CD4-positive, alpha-beta T cell (primary cell): ENCODE measurements at regions not wholly inside any gene's neighbourhood (a gene's known extent, or its start where the extent isn't known, plus 50 kb on each side); places are given as distances from the start of the nearest gene placed in this dataset.

ENCODE experiments used
- ATAC-seq: fragments of 200-7000 bp; cut with Tn5 transposase; one replicate; pipeline ENCODE4 v1.10.0; 2022; ENCODE audit warnings: mild to moderate bottlenecking; ENCODE audit not compliant: poor library complexity
- CTCF ChIA-PET: fragments of 350-600 bp; sonication (Branson Sonifier 250); formaldehyde crosslinking; loops from one replicate; lab custom pipeline; 2021; ENCODE audit warnings: antibody characterized with exemption, inconsistent platforms; lab: Charles Lee
- POLR2A ChIA-PET: fragments of 350-600 bp; sonication (Branson Sonifier 250); formaldehyde crosslinking; loops from one replicate; lab custom pipeline; 2021; ENCODE audit warnings: antibody characterized with exemption, inconsistent platforms; lab: Charles Lee
- DNase-seq, 14 experiments: peaks; one replicate each; pipeline ENCODE4 v3.0.0-alpha.2; 2013 to 2020; ENCODE audit warnings: mixed read lengths in 2 of 14
- H3K27ac ChIP-seq, 2 donors: one replicate each; pipeline versions ENCODE4 v1.5.1 to v1.7.0; 2013; ENCODE audit warnings: low read length in 2 of 2, low read depth in 1 of 2, mild to moderate bottlenecking in 1 of 2
- H3K27me3 ChIP-seq, 2 experiments: 1 replicate in 1 of 2; 2 replicates in 1 of 2; pipeline versions ENCODE4 v1.6.1 to v1.7.0; 2013; ENCODE audit warnings: low read length in 2 of 2, control low read depth in 1 of 2, mild to moderate bottlenecking in 1 of 2, moderate library complexity in 1 of 2; ENCODE audit not compliant: insufficient read depth in 2 of 2, control insufficient read depth in 1 of 2
- H3K36me3 ChIP-seq: one replicate; pipeline ENCODE4 v1.6.1; 2013; ENCODE audit warnings: low read length, control low read depth; ENCODE audit not compliant: insufficient read depth
- H3K4me1 ChIP-seq: one replicate; pipeline ENCODE4 v1.6.1; 2013; ENCODE audit warnings: low read length, control low read depth; ENCODE audit not compliant: insufficient read depth
- H3K4me3 ChIP-seq: one replicate; pipeline ENCODE4 v1.5.1; 2013; ENCODE audit warnings: mild to moderate bottlenecking, low read length, moderate library complexity
- H3K9me3 ChIP-seq, 2 experiments: 1 replicate in 1 of 2; 2 replicates in 1 of 2; pipeline versions ENCODE4 v1.6.1 to v1.7.0; 2013; ENCODE audit warnings: low read length in 2 of 2, mild to moderate bottlenecking in 2 of 2, control low read depth in 1 of 2, moderate library complexity in 1 of 2; ENCODE audit not compliant: control insufficient read depth in 1 of 2, insufficient read depth in 1 of 2
- H3K27ac Mint-ChIP-seq: one replicate; pipeline ENCODE4 v1.8.0; 2020; ENCODE audit warnings: mixed read lengths
- H3K27me3 Mint-ChIP-seq: one replicate; pipeline ENCODE4 v1.8.0; 2021; ENCODE audit warnings: mixed read lengths
- H3K36me3 Mint-ChIP-seq: one replicate; pipeline ENCODE4 v1.8.0; 2021; ENCODE audit warnings: low read depth, mixed read lengths
- H3K4me1 Mint-ChIP-seq: one replicate; pipeline ENCODE4 v1.8.0; 2021; ENCODE audit warnings: low read depth, mixed read lengths
- H3K4me3 Mint-ChIP-seq: one replicate; pipeline ENCODE4 v1.8.0; 2020; ENCODE audit warnings: mild to moderate bottlenecking, mixed read lengths
- H3K9me3 Mint-ChIP-seq: one replicate; pipeline ENCODE4 v1.8.0; 2020; ENCODE audit warnings: mixed read lengths
- intact Hi-C, 2 experiments: fragments of 100-400 bp; cut with DNase I in 1 of 2; cut with micrococcal nuclease in 1 of 2; formaldehyde crosslinking; loops; one replicate each; pipeline versions ENCODE4 v1.15.1 to v1.9.0; 2023 to 2025; cut with DNase I, micrococcal nuclease
- TF ChIP-seq, protein P1 (sequence below): fragments of 200-600 bp; IDR thresholded peaks from one replicate; pipeline ENCODE4 v1.8.0; 2022; ENCODE audit warnings: antibody characterized with exemption, mild to moderate bottlenecking

- H3K36me3 Mint-ChIP-seq: no peaks in the 10 kb centered on the region
- no peaks in the 10 kb centered on the region for H3K4me1 Mint-ChIP-seq
- DNase-seq (peak in 1 of 14 experiments; percentile 11), ATAC-seq (no peak)
- H3K27me3 ChIP-seq: no peaks in the 10 kb centered on the region
- H3K4me3 ChIP-seq: no peak overlapping the region
- TF ChIP-seq, protein P1, sequence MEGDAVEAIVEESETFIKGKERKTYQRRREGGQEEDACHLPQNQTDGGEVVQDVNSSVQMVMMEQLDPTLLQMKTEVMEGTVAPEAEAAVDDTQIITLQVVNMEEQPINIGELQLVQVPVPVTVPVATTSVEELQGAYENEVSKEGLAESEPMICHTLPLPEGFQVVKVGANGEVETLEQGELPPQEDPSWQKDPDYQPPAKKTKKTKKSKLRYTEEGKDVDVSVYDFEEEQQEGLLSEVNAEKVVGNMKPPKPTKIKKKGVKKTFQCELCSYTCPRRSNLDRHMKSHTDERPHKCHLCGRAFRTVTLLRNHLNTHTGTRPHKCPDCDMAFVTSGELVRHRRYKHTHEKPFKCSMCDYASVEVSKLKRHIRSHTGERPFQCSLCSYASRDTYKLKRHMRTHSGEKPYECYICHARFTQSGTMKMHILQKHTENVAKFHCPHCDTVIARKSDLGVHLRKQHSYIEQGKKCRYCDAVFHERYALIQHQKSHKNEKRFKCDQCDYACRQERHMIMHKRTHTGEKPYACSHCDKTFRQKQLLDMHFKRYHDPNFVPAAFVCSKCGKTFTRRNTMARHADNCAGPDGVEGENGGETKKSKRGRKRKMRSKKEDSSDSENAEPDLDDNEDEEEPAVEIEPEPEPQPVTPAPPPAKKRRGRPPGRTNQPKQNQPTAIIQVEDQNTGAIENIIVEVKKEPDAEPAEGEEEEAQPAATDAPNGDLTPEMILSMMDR: no peak
- H3K4me1 ChIP-seq: no peaks in the 10 kb centered on the region
- intact Hi-C loops: no loop called here
- ChIA-PET POLR2A (no interaction called here), CTCF (no interaction called here)
- peaks cover 4% of the 10 kb centered on the region for H3K27me3 Mint-ChIP-seq
- no peaks in the 10 kb centered on the region for H3K9me3 Mint-ChIP-seq
- H3K27ac Mint-ChIP-seq: no peak overlapping the region
- no peak overlapping the region for H3K27ac ChIP-seq
- peaks cover 0 to 8% of the 10 kb centered on the region in 2 experiments for H3K9me3 ChIP-seq
- H3K36me3 ChIP-seq: no peaks in the 10 kb centered on the region
- H3K4me3 Mint-ChIP-seq: no peak overlapping the region
These were observed 118.7 kb upstream of the B3GAT1 start for GRCh38 chr11:134530636-134531326.

DNA sequence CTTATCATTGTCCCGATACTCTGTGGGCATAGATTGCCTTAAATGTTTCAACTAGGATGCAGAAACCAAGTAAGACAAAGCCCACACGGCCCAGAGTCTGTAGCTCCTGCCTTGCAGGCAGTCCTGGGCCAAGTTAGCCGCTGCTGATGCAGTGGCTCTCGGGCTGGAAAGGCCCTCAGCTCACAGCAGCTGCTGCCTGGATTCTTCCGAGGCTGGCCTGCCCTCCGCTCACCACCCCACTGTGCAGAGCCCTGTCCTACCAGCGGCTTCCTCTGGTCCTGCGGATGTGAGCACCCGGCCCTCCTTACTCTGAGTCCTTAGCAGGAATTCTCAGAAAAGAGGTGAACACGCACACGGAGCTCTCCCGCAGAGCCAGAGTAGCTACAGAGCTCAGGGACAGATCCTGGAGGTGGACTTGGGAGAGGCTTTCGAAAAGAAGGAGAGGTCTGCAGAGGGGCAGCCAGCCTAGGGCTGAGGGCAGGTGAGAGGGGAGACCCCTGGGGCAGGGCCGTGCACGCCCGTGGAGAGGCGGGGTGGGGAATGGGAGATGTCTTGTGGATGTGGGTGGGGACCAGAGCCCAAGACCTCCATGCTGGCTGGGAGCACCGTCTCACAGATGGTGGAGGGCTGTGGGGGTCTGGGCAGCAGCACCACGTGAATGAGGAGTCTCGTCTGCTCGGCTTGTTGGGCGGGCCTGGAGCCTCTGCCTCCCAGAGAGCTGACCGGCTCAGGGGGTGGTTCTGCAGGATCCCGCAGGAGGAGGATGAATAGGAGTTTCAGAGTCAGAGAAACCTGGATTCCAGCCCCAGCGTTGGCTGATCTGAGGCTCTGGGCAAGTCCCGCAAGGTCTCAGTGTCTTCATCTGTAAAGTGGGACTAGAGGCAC lies 117.4 kb upstream of the B3GAT1 start:
- Histone ChIP-seq H3K27me3 (no peaks in the 10 kb centered on the region), H3K9me3 (peaks cover 0 to 8% of the 10 kb centered on the region in 2 experiments), H3K4me1 (no peaks in the 10 kb centered on the region), H3K4me3 (no peak overlapping the region), H3K36me3 (no peaks in the 10 kb centered on the region), H3K27ac (no peak overlapping the region)
- DNase-seq (peak in 1 of 14 experiments; percentile 21), ATAC-seq (no peak)
- Mint-ChIP-seq H3K27me3 (no peaks in the 10 kb centered on the region), H3K27ac (no peak overlapping the region), H3K36me3 (no peaks in the 10 kb centered on the region), H3K4me3 (no peak overlapping the region), H3K9me3 (no peaks in the 10 kb centered on the region), H3K4me1 (no peaks in the 10 kb centered on the region)
- intact Hi-C loops: no loop called here
- CTCF ChIA-PET: no interaction called here
- POLR2A ChIA-PET: no interaction called here
- TF ChIP-seq, protein P1: no peak

GRCh38 chr11:134528453-134528852 lies 116.4 kb upstream of the B3GAT1 start:
- peak in 1 of 14 experiments; percentile 14 for DNase-seq
- H3K27ac Mint-ChIP-seq: no peak overlapping the region
- no peak overlapping the region for H3K4me3 ChIP-seq
- H3K27ac ChIP-seq: no peak overlapping the region
- POLR2A ChIA-PET: no interaction called here
- no peaks in the 10 kb centered on the region for H3K36me3 ChIP-seq
- H3K9me3 Mint-ChIP-seq: no peaks in the 10 kb centered on the region
- intact Hi-C loops: no loop called here
- peaks cover 0 to 8% of the 10 kb centered on the region in 2 experiments for H3K9me3 ChIP-seq
- H3K27me3 ChIP-seq: no peaks in the 10 kb centered on the region
- CTCF ChIA-PET: no interaction called here
- H3K27me3 Mint-ChIP-seq: no peaks in the 10 kb centered on the region
- H3K4me1 ChIP-seq: no peaks in the 10 kb centered on the region
- TF ChIP-seq, protein P1: no peak
- no peak overlapping the region for H3K4me3 Mint-ChIP-seq
- no peak for ATAC-seq
- H3K4me1 Mint-ChIP-seq: no peaks in the 10 kb centered on the region
- H3K36me3 Mint-ChIP-seq: no peaks in the 10 kb centered on the region
